Brain microvascular endothelial cell (primary cell): ENCODE measurements at regions not wholly inside any gene's neighbourhood (a gene's known extent, or its start where the extent isn't known, plus 50 kb on each side); places are given as distances from the start of the nearest gene placed in this dataset.

Experiments used
- DNase-seq: peaks from one replicate; pipeline ENCODE4 v3.0.0-alpha.2; 2020
- H3K27ac ChIP-seq: fragments of 250-450 bp; sonication (Bioruptor Pico); 2 replicates; pipeline ENCODE4 v1.5.1; 2020; ENCODE audit warnings: mild to moderate bottlenecking, moderate library complexity
- H3K27me3 ChIP-seq: fragments of 250-450 bp; sonication (Bioruptor Pico); replicated peaks from 2 replicates; pipeline ENCODE4 v1.5.1; 2020; ENCODE audit warnings: mild to moderate bottlenecking
- H3K36me3 ChIP-seq: fragments of 250-450 bp; sonication (Bioruptor Pico); replicated peaks from 2 replicates; pipeline ENCODE4 v1.5.1; 2020; ENCODE audit warnings: mild to moderate bottlenecking
- H3K4me3 ChIP-seq: 2 replicates; pipeline ENCODE4 v1.5.1; 2011; ENCODE audit warnings: low read depth, mild to moderate bottlenecking, control low read depth, low read length, moderate library complexity
- CTCF ChIP-seq: IDR thresholded peaks from 2 replicates; pipeline ENCODE4 v1.5.1; 2011; ENCODE audit warnings: low read depth, mild to moderate bottlenecking, moderate library complexity, low read length, control low read depth, inconsistent platforms; ENCODE audit errors: missing control alignments
- in situ Hi-C: cut with HindIII; loops from 2 replicates; pipeline ENCODE4 v1.10.0; 2017; ENCODE audit warnings: low sequenced_read_pairs, low pct_ligation_motif_present

GRCh38 chr15:29433050-29433318 is 163.4 kb upstream of the NSMCE3 start:
- TF ChIP-seq CTCF = no peak
- H3K27me3 ChIP-seq = no peaks in the 10 kb centered on the region
- in situ Hi-C loops = no loop called here
- no peak for DNase-seq
- H3K27ac ChIP-seq = no peak overlapping the region
- H3K36me3 ChIP-seq = no peaks in the 10 kb centered on the region
- H3K4me3 ChIP-seq = no peak overlapping the region

DNA sequence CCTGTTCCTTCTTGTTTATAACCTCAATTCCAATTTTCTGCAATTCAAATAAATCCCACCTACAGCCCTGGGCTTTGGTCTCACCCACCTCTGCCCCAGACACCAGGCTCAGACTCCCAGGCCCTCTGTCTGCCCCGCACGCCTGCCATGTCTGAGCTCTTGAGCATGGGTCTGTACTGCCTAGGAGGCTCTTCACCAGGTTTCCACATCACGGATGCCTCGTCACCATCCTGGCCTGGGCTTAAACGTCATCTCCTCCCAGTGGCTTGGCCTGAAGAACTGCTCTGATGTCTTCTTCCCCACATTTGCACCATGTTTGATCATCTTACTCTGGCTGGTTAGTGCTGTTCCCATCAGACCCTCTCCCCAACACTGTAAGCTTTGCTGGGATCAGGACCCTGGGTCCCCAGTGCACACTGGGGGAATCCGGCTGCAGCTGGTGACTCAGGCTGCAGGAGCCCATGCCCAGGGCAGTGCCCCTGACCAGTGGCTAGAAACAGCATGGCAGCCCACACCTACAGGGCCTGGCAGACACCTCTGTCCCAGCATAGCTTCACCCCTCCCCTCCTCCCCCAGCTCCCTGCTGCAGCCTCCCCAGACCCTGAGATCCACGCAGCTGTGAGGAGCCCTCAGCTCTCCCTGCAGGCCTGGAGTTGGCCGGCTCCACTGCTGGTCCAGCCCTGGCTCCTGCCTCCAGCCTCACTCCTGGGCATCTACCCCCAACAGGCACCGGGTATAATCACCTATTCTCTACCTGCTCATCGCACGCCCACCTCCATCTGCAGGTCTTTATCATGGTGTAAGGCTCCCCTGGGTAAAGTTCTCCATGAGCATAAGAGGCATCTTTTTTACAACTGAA is 162.8 kb upstream of the NSMCE3 start:
- no peak for TF ChIP-seq CTCF
- in situ Hi-C loops = no loop called here
- H3K27ac ChIP-seq = no peak overlapping the region
- DNase-seq = no peak
- no peaks in the 10 kb centered on the region for H3K36me3 ChIP-seq
- no peak overlapping the region for H3K4me3 ChIP-seq
- no peaks in the 10 kb centered on the region for H3K27me3 ChIP-seq

GRCh38 chr15:29430831-29431230 is 161.2 kb upstream of the NSMCE3 start:
- in situ Hi-C loops = no loop called here
- no peak for TF ChIP-seq CTCF
- no peaks in the 10 kb centered on the region for H3K27me3 ChIP-seq

DNA sequence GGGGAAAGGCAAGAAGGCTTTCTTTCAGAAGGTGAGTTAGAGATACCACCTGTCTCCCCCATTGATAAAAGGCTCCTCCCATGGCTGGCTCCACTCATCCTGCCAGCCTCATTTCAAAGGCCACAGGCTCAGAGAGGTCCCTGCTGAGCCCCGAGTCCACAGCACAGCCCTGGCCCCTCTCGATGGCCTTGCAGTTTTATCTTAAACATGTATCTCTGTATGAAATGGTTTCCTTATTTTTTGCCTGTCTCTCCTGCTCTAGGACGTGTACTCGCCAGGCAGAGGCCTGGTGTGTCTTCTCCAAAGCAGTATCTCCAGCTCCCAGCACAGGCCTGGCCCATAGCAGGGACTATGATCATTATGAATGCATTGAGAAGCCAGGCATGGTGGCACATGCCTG is 160.5 kb upstream of the NSMCE3 start:
- in situ Hi-C loops = no loop called here
- no peak for DNase-seq
- Histone ChIP-seq H3K27ac (no peak overlapping the region), H3K27me3 (no peaks in the 10 kb centered on the region), H3K36me3 (no peaks in the 10 kb centered on the region), H3K4me3 (no peak overlapping the region)
- no peak for TF ChIP-seq CTCF

More at GRCh38 chr15:29430831-29431230, 161.2 kb upstream of the NSMCE3 start:
- Histone ChIP-seq H3K36me3 (no peaks in the 10 kb centered on the region), H3K4me3 (no peak overlapping the region), H3K27ac (no peak overlapping the region)
- no peak for DNase-seq

DNA sequence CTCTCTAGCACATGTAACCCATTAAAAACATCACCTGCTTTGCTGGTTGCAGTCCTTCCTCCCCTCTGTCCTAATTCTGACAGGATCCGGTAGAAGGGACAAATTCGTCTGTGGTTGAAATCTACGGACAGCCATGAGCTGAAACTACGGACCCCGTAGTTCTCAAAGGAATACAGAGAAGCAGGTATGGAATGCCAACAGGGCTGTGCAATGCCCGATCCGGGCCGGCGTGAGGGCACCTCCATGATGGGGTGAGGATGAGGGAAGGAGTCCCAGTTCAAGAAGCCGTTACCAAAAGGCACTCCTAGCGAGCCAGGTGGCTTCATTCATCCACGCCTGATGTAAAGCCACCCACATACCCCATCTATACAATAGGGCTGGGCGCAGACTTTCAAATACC is 160.0 kb upstream of the NSMCE3 start:
- no peak for DNase-seq
- no peak overlapping the region for H3K27ac ChIP-seq
- H3K36me3 ChIP-seq = no peaks in the 10 kb centered on the region
- TF ChIP-seq CTCF = no peak
- no peak overlapping the region for H3K4me3 ChIP-seq
- no peaks in the 10 kb centered on the region for H3K27me3 ChIP-seq
- in situ Hi-C loops = no loop called here

- DNase-seq = no peak
- Histone ChIP-seq H3K4me3 (no peak overlapping the region), H3K27ac (no peak overlapping the region), H3K36me3 (no peaks in the 10 kb centered on the region), H3K27me3 (no peaks in the 10 kb centered on the region)
- TF ChIP-seq CTCF = no peak
- in situ Hi-C loops = no loop called here
Measured at GRCh38 chr15:29428925-29429573, 159.4 kb upstream of the NSMCE3 start.
